Spinal cord (tissue), 9 donors: ENCODE measurements at regions not wholly inside any gene's neighbourhood (a gene's known extent, or its start where the extent isn't known, plus 50 kb on each side); places are given as distances from the start of the nearest gene placed in this dataset.

ENCODE experiments used
- DNase-seq, 6 donors: peaks; one replicate each; pipeline versions ENCODE4 v3.0.0 to v3.0.0-alpha.2; 2013 to 2015; ENCODE audit warnings: low spot score in 6 of 6, low read depth in 4 of 6
- H3K27ac ChIP-seq: one replicate; pipeline ENCODE4 v1.5.1; 2013; ENCODE audit warnings: low read depth, low read length, control low read depth
- H3K27me3 ChIP-seq: one replicate; pipeline ENCODE4 v1.6.1; 2013; ENCODE audit warnings: low read length; ENCODE audit not compliant: control insufficient read depth, insufficient read depth
- H3K36me3 ChIP-seq: one replicate; pipeline ENCODE4 v1.6.1; 2013; ENCODE audit warnings: low read length; ENCODE audit not compliant: control insufficient read depth, insufficient read depth
- H3K4me1 ChIP-seq: one replicate; pipeline ENCODE4 v1.6.1; 2013; ENCODE audit warnings: low read length; ENCODE audit not compliant: control insufficient read depth, insufficient read depth
- H3K4me3 ChIP-seq: one replicate; pipeline ENCODE4 v1.5.1; 2013; ENCODE audit warnings: low read depth, low read length, control low read depth
- H3K9me3 ChIP-seq: one replicate; pipeline ENCODE4 v1.6.1; 2013; ENCODE audit warnings: low read length; ENCODE audit not compliant: control insufficient read depth, insufficient read depth
- WGBS: methylation state at CpG from one replicate; pipeline ENCODE4 v1.1.5; 2013; ENCODE audit warnings: missing lambda C conversion rate; ENCODE audit not compliant: insufficient coverage; 5-methylcytosine and 5-hydroxymethylcytosine counted together
- donor health status: healthy.

DNA sequence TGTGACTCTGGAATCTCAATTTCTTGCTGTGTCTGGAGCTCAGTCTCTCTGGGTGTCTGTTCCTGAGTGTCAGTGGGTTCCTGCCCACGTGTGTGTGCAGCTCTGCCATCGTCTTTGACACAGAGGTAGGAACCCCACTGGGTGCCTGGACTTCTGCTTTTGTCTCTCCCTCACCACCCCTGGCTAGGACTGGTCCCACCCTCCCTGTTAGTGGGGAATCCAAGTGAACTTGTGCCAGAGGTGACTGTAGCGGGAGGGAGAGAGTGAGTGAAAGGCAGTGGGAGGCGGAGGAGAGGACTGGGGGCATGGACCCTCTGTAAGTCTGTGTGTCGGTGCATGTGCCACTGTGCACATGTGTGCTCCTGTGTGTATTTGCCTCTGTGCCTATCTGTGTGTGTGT, 299.9 kb upstream of the ZMIZ1 start:
- Histone ChIP-seq H3K9me3 (no peaks in the 10 kb centered on the region), H3K27me3 (no peaks in the 10 kb centered on the region), H3K4me1 (peaks cover 38% of the 10 kb centered on the region), H3K4me3 (no peak overlapping the region), H3K36me3 (no peaks in the 10 kb centered on the region), H3K27ac (no peak overlapping the region)
- 52% methylated on average over 2 of the region's 5 CpGs for WGBS
- DNase-seq: no peak

DNA sequence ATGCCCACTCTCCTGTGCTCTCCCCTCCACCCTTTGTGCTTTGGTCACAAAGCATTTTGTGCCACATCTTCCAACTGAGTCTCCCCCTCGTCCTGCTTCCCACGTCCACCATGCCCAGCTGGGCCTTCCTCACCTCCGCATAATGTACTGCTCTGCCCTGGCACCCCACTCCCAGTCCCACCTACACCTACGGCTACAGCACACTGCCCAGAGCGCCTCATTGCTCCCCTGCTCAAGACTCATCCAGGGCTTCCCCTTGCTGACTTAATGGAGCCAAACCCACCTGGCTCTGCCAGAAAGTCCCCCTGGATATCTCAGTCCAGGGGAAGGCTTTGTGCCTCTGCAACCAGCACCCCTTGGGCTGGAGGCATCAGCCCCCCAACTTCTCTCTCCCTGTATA, 299.2 kb upstream of the ZMIZ1 start:
- Histone ChIP-seq H3K4me3 (no peak overlapping the region), H3K9me3 (no peaks in the 10 kb centered on the region), H3K36me3 (no peaks in the 10 kb centered on the region), H3K27ac (no peak overlapping the region), H3K27me3 (no peaks in the 10 kb centered on the region), H3K4me1 (peaks cover 32% of the 10 kb centered on the region)
- DNase-seq: no peak
- 94% methylated on average over 5 of the region's 5 CpGs for WGBS

- Histone ChIP-seq H3K4me1 (peaks cover 34% of the 10 kb centered on the region), H3K36me3 (no peaks in the 10 kb centered on the region), H3K9me3 (no peaks in the 10 kb centered on the region), H3K4me3 (no peak overlapping the region), H3K27me3 (no peaks in the 10 kb centered on the region), H3K27ac (no peak overlapping the region)
- WGBS: 95% methylated on average over 11 of the region's 16 CpGs
- no peak for DNase-seq
Measured at GRCh38 chr10:78770167-78771090, 298.3 kb upstream of the ZMIZ1 start.

- H3K27ac ChIP-seq: no peak overlapping the region
- 90% methylated on average over 2 of the region's 7 CpGs for WGBS
- H3K9me3 ChIP-seq: no peaks in the 10 kb centered on the region
- H3K4me3 ChIP-seq: no peak overlapping the region
- H3K27me3 ChIP-seq: no peaks in the 10 kb centered on the region
- DNase-seq: no peak
- H3K36me3 ChIP-seq: no peaks in the 10 kb centered on the region
- H3K4me1 ChIP-seq: peaks cover 28% of the 10 kb centered on the region
Measured at GRCh38 chr10:78771260-78771659, 297.5 kb upstream of the ZMIZ1 start.

- Histone ChIP-seq H3K36me3 (no peaks in the 10 kb centered on the region), H3K4me3 (no peak overlapping the region), H3K27me3 (no peaks in the 10 kb centered on the region), H3K4me1 (peaks cover 32% of the 10 kb centered on the region), H3K9me3 (no peaks in the 10 kb centered on the region), H3K27ac (no peak overlapping the region)
- DNase-seq: peak in 1 of 6 donors; percentile 66
- 82% methylated on average over 5 of the region's 7 CpGs for WGBS
Measured at GRCh38 chr10:78771808-78772455, 296.8 kb upstream of the ZMIZ1 start.

GRCh38 chr10:78772486-78772885, 296.3 kb upstream of the ZMIZ1 start:
- Histone ChIP-seq H3K4me1 (peaks cover 37% of the 10 kb centered on the region), H3K4me3 (no peak overlapping the region), H3K27ac (no peak overlapping the region), H3K9me3 (no peaks in the 10 kb centered on the region), H3K36me3 (no peaks in the 10 kb centered on the region), H3K27me3 (no peaks in the 10 kb centered on the region)
- WGBS: 97% methylated on average over 7 of the region's 8 CpGs
- no peak for DNase-seq

- H3K27ac ChIP-seq: no peak overlapping the region
- WGBS: 95% methylated on average over 12 of the region's 12 CpGs
- peaks cover 40% of the 10 kb centered on the region for H3K4me1 ChIP-seq
- H3K9me3 ChIP-seq: no peaks in the 10 kb centered on the region
- no peaks in the 10 kb centered on the region for H3K27me3 ChIP-seq
- H3K36me3 ChIP-seq: no peaks in the 10 kb centered on the region
- no peak for DNase-seq
- no peak overlapping the region for H3K4me3 ChIP-seq
Measured at GRCh38 chr10:78772986-78773530, 295.7 kb upstream of the ZMIZ1 start.

DNA sequence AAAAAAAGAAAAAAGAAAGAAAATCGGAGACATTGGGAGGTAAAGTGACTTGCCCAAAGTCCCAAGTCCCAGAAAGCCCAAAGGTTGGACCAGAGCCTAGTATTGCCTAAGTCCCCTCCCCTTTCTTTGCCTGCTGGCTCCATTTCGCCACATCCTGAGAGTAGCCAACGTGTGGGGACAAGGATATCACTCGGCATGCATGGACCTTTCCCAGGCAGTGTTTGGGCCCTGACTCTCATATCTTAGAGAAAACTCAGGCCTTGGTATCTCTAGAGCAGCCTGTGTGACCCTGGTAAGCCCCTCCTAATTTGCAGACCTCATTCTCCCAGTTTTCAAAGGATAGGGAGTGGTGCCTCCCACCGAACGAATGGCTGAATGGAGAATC, 294.2 kb upstream of the ZMIZ1 start:
- H3K4me3 ChIP-seq: no peak overlapping the region
- no peaks in the 10 kb centered on the region for H3K36me3 ChIP-seq
- WGBS: 69% methylated on average over 6 of the region's 6 CpGs
- DNase-seq: no peak
- no peaks in the 10 kb centered on the region for H3K27me3 ChIP-seq
- no peaks in the 10 kb centered on the region for H3K9me3 ChIP-seq
- H3K4me1 ChIP-seq: peaks cover 44% of the 10 kb centered on the region
- H3K27ac ChIP-seq: peak overlapping the region; percentile 72

DNA sequence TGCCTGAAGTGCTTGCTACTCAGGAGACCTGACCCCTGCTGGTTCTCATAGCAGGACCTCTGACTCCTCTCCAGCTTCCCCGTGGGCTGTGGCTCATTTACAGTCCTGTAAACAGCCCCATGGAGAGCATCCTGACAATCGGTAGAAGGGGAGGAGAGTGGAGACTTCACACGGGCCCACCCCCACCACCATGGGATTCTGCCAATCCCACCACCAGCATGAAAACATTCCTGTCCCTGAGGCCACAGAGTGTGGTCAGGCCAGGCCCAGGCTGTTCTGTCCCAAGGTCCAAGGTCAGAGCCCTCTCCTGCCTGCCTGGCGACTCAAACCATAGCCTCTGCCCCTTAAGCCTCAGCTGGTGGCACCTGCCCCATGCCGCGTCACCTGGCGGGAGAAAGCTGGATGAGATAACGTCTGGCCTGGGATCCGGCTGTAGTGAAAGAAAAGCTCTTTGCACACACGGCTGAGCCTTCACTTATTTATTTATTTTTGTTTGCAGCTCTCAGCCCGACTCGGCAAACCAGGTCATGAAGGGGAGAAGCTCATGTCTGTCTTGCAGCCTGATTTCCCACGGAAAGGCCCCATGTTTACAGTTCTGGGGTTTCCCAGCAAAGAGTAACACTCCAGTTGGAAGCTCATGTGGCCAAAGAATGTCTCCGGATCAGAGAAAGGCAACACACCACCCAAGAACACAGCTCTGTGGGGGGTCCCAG, 293.6 kb upstream of the ZMIZ1 start:
- 42% methylated on average over 12 of the region's 14 CpGs for WGBS
- Histone ChIP-seq H3K4me1 (peaks cover 44% of the 10 kb centered on the region), H3K36me3 (no peaks in the 10 kb centered on the region), H3K9me3 (no peaks in the 10 kb centered on the region), H3K4me3 (no peak overlapping the region), H3K27me3 (no peaks in the 10 kb centered on the region), H3K27ac (peak overlapping the region; percentile 72)
- peak in 1 of 6 donors; percentile 74 for DNase-seq
